ENCODE measurements at regions not wholly inside any gene's neighbourhood (a gene's known extent, or its start where the extent isn't known, plus 50 kb on each side); places are given as distances from the start of the nearest gene placed in this dataset.

DNA sequence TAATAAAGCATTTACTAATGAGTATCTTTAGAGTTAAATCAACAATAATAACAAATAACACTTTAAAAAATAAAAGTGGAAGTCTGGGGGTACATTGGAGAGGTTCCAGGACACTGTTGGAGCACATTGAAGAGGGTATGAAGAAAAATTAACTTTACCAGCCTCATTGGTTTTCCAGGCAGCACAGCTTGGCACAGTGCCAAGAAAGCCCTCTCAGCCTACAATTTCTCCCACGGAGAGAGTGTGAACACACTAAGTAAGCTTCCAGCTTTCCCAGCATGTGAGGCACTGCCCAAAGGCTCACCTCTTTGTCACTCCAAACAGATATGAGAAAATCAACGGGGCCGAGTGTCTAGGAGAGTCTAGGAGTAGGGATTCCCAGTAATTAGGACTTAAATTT lies 1912.8 kb upstream of the NUDT12 start:
- H3K9me3 ChIP-seq (ENCODE audit: control insufficient read depth in 1 of 2, low read length in 2 of 2), result no peaks in the 10 kb centered on the region
- no peaks in the 10 kb centered on the region for H3K36me3 ChIP-seq (ENCODE audit: insufficient read depth, low read length)
- peaks cover 0 to 16% (median 3%) of the 10 kb centered on the region in 8 donors for H3K9me3 Mint-ChIP-seq
- no peaks in the 10 kb centered on the region for H3K27me3 ChIP-seq (ENCODE audit: insufficient read depth, low read length)
- H3K4me3 ChIP-seq (ENCODE audit: low read length in 2 of 2), result no peak overlapping the region
- H3K27ac ChIP-seq (ENCODE audit: low read depth, low read length), result no peak overlapping the region
- H3K4me1 Mint-ChIP-seq, result no peaks in the 10 kb centered on the region
- DNase-seq, result no peak
- intact Hi-C loops (cut with micrococcal nuclease), result no loop called here
- H3K4me1 ChIP-seq (ENCODE audit: insufficient read depth, low read length), result no peaks in the 10 kb centered on the region
- H3K36me3 Mint-ChIP-seq, result no peaks in the 10 kb centered on the region
- H3K27ac Mint-ChIP-seq, result no peak overlapping the region
- CTCF ChIA-PET (ENCODE audit: partially characterized antibody), result no interaction called here
- no peaks in the 10 kb centered on the region for H3K27me3 Mint-ChIP-seq
- POLR2A ChIA-PET (ENCODE audit: partially characterized antibody), result no interaction called here
- no peak overlapping the region for H3K4me3 Mint-ChIP-seq

DNA sequence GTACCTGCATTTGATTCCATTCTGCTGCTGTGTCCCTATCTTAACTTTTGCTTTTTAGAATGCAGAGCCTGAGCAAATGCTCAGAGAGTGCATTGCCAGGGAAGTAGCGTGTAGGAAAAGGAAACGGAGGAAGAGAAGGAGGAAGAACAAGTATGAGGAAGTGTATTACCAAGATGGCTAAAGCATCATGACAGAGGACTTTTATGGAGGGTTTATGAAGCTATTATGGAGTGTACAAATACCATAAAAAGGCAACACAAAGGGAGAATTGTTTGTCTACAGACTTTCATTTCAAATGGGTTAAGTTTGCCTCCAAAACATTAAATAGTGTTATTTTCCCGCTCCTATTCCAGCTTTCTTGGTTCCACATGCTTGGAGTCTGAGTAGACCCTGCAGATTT lies 1899.8 kb upstream of the NUDT12 start:
- Histone ChIP-seq H3K9me3 (ENCODE audit: control insufficient read depth in 1 of 2, low read length in 2 of 2) (no peaks in the 10 kb centered on the region), H3K4me1 (ENCODE audit: insufficient read depth, low read length) (no peaks in the 10 kb centered on the region), H3K27me3 (ENCODE audit: insufficient read depth, low read length) (no peaks in the 10 kb centered on the region), H3K27ac (ENCODE audit: low read depth, low read length) (no peak overlapping the region), H3K36me3 (ENCODE audit: insufficient read depth, low read length) (no peaks in the 10 kb centered on the region), H3K4me3 (ENCODE audit: low read length in 2 of 2) (no peak overlapping the region)
- H3K27ac Mint-ChIP-seq, result no peak overlapping the region
- DNase-seq, result no peak
- POLR2A ChIA-PET (ENCODE audit: partially characterized antibody), result no interaction called here
- no peaks in the 10 kb centered on the region for H3K36me3 Mint-ChIP-seq
- H3K4me3 Mint-ChIP-seq, result no peak overlapping the region
- H3K4me1 Mint-ChIP-seq, result no peaks in the 10 kb centered on the region
- CTCF ChIA-PET (ENCODE audit: partially characterized antibody), result no interaction called here
- no peaks in the 10 kb centered on the region for H3K27me3 Mint-ChIP-seq
- peaks cover 3 to 25% (median 15%) of the 10 kb centered on the region in 8 donors for H3K9me3 Mint-ChIP-seq
- intact Hi-C loops (cut with micrococcal nuclease), result no loop called here

DNA sequence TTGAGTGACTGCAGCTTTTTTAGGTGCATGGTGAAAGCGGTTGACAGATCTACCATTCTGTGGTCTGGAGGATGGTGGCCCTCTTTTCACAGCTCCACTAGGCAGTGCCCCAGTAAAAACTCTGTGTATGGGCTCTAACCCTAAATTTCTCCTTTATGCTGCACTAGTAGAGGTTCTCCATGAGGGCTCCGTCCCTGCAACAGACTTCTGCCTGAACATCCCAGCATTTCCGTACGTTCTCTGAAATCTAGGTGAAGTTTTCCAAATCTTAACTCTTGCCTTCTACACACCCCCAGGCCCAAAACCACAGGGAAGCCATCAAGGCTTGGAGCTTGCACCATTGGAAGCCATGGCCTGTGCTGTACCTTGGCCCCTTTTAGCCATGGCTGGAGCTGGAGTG lies 1898.1 kb upstream of the NUDT12 start:
- no peak for DNase-seq
- Histone ChIP-seq H3K27me3 (ENCODE audit: insufficient read depth, low read length) (no peaks in the 10 kb centered on the region), H3K36me3 (ENCODE audit: insufficient read depth, low read length) (no peaks in the 10 kb centered on the region), H3K27ac (ENCODE audit: low read depth, low read length) (no peak overlapping the region), H3K9me3 (ENCODE audit: control insufficient read depth in 1 of 2, low read length in 2 of 2) (no peaks in the 10 kb centered on the region), H3K4me1 (ENCODE audit: insufficient read depth, low read length) (no peaks in the 10 kb centered on the region), H3K4me3 (ENCODE audit: low read length in 2 of 2) (no peak overlapping the region)
- Mint-ChIP-seq H3K27ac (no peak overlapping the region), H3K36me3 (no peaks in the 10 kb centered on the region), H3K9me3 (peaks cover 3 to 29% (median 16%) of the 10 kb centered on the region in 8 donors), H3K27me3 (no peaks in the 10 kb centered on the region), H3K4me1 (no peaks in the 10 kb centered on the region), H3K4me3 (no peak overlapping the region)
- POLR2A ChIA-PET (ENCODE audit: partially characterized antibody), result interaction anchor here (0.6 kb wide), 1 partner anchor 94 kb away, joined by 4 read pairs; no protein-coding TSS in a partner anchor
- intact Hi-C loops (cut with micrococcal nuclease), result no loop called here
- CTCF ChIA-PET (ENCODE audit: partially characterized antibody), result no interaction called here

DNA sequence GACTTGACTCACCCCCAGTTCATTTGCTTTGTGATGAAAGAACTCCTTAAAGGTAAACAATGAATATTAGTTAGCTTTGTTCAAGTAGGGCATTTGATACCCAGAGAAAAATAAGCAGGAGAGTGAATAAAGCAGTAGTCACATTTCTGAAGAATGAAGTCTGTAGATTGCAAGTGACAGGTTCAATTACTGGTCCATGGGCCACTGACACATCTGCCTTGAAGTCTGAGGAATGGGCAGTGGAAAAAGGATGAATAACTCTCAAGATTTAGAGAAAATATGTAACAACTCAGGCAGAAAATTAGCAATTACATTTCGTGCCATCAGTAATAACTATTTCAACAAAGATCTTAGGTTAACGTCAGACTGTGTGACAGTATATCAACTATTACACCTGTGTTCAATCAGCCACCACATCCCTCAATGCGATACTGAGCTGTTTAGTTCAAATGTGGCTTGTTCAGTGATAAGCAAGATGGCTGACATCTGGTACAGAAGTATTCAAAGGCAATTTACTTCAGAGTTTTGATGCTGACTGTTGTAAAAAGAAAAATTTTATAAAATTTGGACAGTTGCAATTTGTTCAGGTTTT lies 1890.7 kb upstream of the NUDT12 start:
- Mint-ChIP-seq H3K9me3 (peaks cover 3 to 34% (median 13%) of the 10 kb centered on the region in 8 donors), H3K4me1 (no peaks in the 10 kb centered on the region), H3K36me3 (no peaks in the 10 kb centered on the region), H3K4me3 (no peak overlapping the region), H3K27ac (no peak overlapping the region), H3K27me3 (no peaks in the 10 kb centered on the region)
- intact Hi-C loops (cut with micrococcal nuclease), result no loop called here
- CTCF ChIA-PET (ENCODE audit: partially characterized antibody), result no interaction called here
- Histone ChIP-seq H3K9me3 (ENCODE audit: control insufficient read depth in 1 of 2, low read length in 2 of 2) (peaks cover 0 to 4% of the 10 kb centered on the region in 2 donors), H3K4me1 (ENCODE audit: insufficient read depth, low read length) (no peaks in the 10 kb centered on the region), H3K27ac (ENCODE audit: low read depth, low read length) (no peak overlapping the region), H3K4me3 (ENCODE audit: low read length in 2 of 2) (no peak overlapping the region), H3K27me3 (ENCODE audit: insufficient read depth, low read length) (no peaks in the 10 kb centered on the region), H3K36me3 (ENCODE audit: insufficient read depth, low read length) (no peaks in the 10 kb centered on the region)
- no peak for DNase-seq
- POLR2A ChIA-PET (ENCODE audit: partially characterized antibody), result no interaction called here

DNA sequence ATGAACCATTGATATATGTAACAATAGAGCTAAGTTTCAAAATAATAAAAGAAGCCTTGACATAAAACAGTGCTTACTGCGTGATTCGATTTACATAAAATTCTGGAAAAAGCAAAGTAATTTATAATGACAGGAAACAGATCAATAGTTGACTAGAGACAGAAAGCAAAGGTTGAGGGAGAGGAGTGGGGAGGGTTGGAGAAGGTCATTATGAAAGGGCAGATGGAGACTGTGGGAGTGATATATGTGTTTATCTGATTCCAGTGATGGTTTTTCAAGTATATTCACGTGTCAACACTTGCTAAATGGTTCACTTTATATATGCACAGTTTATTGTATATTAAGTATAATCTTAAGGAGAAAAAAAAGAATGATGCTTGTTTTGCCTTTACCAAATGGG lies 1885.7 kb upstream of the NUDT12 start:
- ChIA-PET POLR2A (ENCODE audit: partially characterized antibody) (no interaction called here), CTCF (ENCODE audit: partially characterized antibody) (no interaction called here)

DNA sequence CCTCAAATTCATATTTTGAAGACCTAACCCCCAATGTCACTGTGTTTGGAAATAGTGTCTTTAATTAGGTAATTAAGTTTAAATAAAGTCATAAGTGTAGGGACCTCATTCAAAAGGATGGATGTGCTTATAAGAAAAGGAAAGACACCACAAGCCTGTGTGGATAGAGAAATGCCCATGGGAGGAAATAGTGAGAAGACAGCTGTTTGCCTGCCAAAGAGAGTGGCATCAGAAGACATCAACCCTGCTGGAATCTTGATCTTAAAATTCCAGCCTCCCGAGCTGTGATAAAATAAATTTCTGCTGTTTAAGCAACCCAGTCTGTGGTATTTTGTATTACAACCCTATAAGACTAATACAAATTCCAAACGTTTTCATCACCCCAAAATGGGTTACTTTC lies 1867.9 kb upstream of the NUDT12 start:
- Mint-ChIP-seq H3K27me3 (no peaks in the 10 kb centered on the region), H3K27ac (no peak overlapping the region), H3K4me3 (no peak overlapping the region), H3K9me3 (peaks cover 0 to 11% (median 4%) of the 10 kb centered on the region in 8 donors), H3K36me3 (no peaks in the 10 kb centered on the region), H3K4me1 (no peaks in the 10 kb centered on the region)
- ChIA-PET POLR2A (ENCODE audit: partially characterized antibody) (no interaction called here), CTCF (ENCODE audit: partially characterized antibody) (no interaction called here)
- H3K27ac ChIP-seq (ENCODE audit: low read depth, low read length), result no peak overlapping the region
- intact Hi-C loops (cut with micrococcal nuclease), result no loop called here
- peaks cover 0 to 3% of the 10 kb centered on the region in 2 donors for H3K9me3 ChIP-seq (ENCODE audit: control insufficient read depth in 1 of 2, low read length in 2 of 2)
- no peak overlapping the region for H3K4me3 ChIP-seq (ENCODE audit: low read length in 2 of 2)
- H3K27me3 ChIP-seq (ENCODE audit: insufficient read depth, low read length), result no peaks in the 10 kb centered on the region
- no peak for DNase-seq
- H3K36me3 ChIP-seq (ENCODE audit: insufficient read depth, low read length), result no peaks in the 10 kb centered on the region
- no peaks in the 10 kb centered on the region for H3K4me1 ChIP-seq (ENCODE audit: insufficient read depth, low read length)

More for the DNA sequence above, 1885.7 kb upstream of the NUDT12 start:
- Histone ChIP-seq H3K27ac (ENCODE audit: low read depth, low read length) (no peak overlapping the region), H3K4me3 (ENCODE audit: low read length in 2 of 2) (no peak overlapping the region), H3K36me3 (ENCODE audit: insufficient read depth, low read length) (no peaks in the 10 kb centered on the region), H3K9me3 (ENCODE audit: control insufficient read depth in 1 of 2, low read length in 2 of 2) (peaks cover 0 to 4% of the 10 kb centered on the region in 2 donors), H3K27me3 (ENCODE audit: insufficient read depth, low read length) (no peaks in the 10 kb centered on the region), H3K4me1 (ENCODE audit: insufficient read depth, low read length) (no peaks in the 10 kb centered on the region)
- Mint-ChIP-seq H3K36me3 (no peaks in the 10 kb centered on the region), H3K27me3 (no peaks in the 10 kb centered on the region), H3K4me3 (no peak overlapping the region), H3K27ac (no peak overlapping the region), H3K9me3 (peaks cover 3 to 32% (median 16%) of the 10 kb centered on the region in 8 donors), H3K4me1 (no peaks in the 10 kb centered on the region)
- intact Hi-C loops (cut with micrococcal nuclease), result no loop called here
- no peak for DNase-seq

DNA sequence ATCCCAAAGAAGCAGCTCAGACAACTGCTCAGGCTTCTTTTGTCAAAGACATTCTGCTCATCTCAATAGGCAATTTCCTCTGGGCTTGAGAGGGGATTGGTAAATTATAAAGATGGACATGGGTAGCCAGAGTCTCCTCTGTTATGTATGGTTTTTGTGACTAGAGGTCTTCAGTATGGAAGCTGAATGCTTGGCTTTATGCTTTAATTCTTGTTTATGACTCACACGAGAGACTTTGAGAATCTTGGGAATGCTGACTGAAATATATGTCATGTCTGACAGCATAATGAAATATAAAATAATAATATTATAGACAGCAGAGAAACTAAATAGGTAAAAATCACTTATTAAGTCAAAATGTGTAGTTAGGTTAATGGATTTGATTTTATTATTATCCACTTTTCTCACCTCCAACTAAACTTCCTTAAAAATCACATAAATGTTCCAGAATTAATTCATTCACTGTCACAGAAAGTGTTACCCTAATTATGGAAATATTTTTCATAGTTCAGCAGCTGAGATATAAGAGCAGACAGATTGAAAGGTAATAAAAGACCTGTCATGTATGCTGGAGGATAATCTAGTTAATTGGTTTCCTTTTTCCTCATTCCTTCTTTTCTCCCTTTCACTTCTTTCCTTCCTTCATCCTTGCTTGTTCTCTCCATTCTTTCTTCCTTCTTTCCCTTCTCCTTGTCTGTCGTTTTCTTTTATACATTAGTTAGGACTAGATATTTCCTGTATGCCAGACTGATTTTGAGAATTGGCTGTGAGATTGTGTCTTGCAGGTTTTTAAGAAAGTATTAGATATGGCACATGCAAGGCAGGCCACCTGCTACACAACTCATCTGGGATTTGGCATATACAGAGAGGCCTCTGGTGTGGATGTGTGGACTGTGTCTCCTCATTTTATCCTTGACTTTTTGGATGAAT lies 1866.1 kb upstream of the NUDT12 start:
- peaks cover 0 to 16% (median 6%) of the 10 kb centered on the region in 8 donors for H3K9me3 Mint-ChIP-seq
- no peak overlapping the region for H3K4me3 Mint-ChIP-seq

More for the DNA sequence above, 1866.1 kb upstream of the NUDT12 start:
- no peaks in the 10 kb centered on the region for H3K36me3 ChIP-seq (ENCODE audit: insufficient read depth, low read length)
- no peaks in the 10 kb centered on the region for H3K27me3 ChIP-seq (ENCODE audit: insufficient read depth, low read length)
- Mint-ChIP-seq H3K27ac (no peak overlapping the region), H3K36me3 (no peaks in the 10 kb centered on the region), H3K4me1 (no peaks in the 10 kb centered on the region), H3K27me3 (no peaks in the 10 kb centered on the region)
- H3K27ac ChIP-seq (ENCODE audit: low read depth, low read length), result no peak overlapping the region
- intact Hi-C loops (cut with micrococcal nuclease), result no loop called here
- no peak for DNase-seq
- peaks cover 0 to 7% of the 10 kb centered on the region in 2 donors for H3K9me3 ChIP-seq (ENCODE audit: control insufficient read depth in 1 of 2, low read length in 2 of 2)
- ChIA-PET CTCF (ENCODE audit: partially characterized antibody) (no interaction called here), POLR2A (ENCODE audit: partially characterized antibody) (no interaction called here)
- H3K4me3 ChIP-seq (ENCODE audit: low read length in 2 of 2), result no peak overlapping the region
- H3K4me1 ChIP-seq (ENCODE audit: insufficient read depth, low read length), result no peaks in the 10 kb centered on the region
